Cerebellar cortex (tissue), 1 donor: ENCODE measurements at regions not wholly inside any gene's neighbourhood (a gene's known extent, or its start where the extent isn't known, plus 50 kb on each side); places are given as distances from the start of the nearest gene placed in this dataset.
A peak's percentile ranks its signal among the peaks of the same experiment; 100 is the strongest.

ENCODE experiments used
- DNase-seq: peaks from one replicate; pipeline ENCODE4 v3.0.0-alpha.2; 2015; ENCODE audit warnings: low spot score

GRCh38 chr1:39136638-39137037 lies 67.9 kb upstream of the MACF1 start:
- no peak for DNase-seq

- no peak for DNase-seq
Measured at GRCh38 chr1:39139723-39140360, 64.7 kb upstream of the MACF1 start.

GRCh38 chr1:39141925-39142324 lies 62.6 kb upstream of the MACF1 start:
- peak; percentile 56 for DNase-seq

GRCh38 chr1:39142401-39143060 lies 62.0 kb upstream of the MACF1 start:
- DNase-seq, result peak; percentile 50

- DNase-seq, result no peak
Measured at GRCh38 chr1:39144924-39145323, 59.6 kb upstream of the MACF1 start.

- no peak for DNase-seq
Measured at GRCh38 chr1:39145331-39145965, 59.0 kb upstream of the MACF1 start.

GRCh38 chr1:39146681-39147080 lies 57.8 kb upstream of the MACF1 start:
- DNase-seq, result no peak

- DNase-seq, result no peak
Measured at GRCh38 chr1:39147099-39148025, 57.1 kb upstream of the MACF1 start.

GRCh38 chr1:39148942-39149341 lies 55.6 kb upstream of the MACF1 start:
- DNase-seq, result no peak

GRCh38 chr1:39149509-39149908 lies 55.0 kb upstream of the MACF1 start:
- DNase-seq, result no peak

GRCh38 chr1:39150779-39151178 lies 53.7 kb upstream of the MACF1 start:
- DNase-seq, result no peak

GRCh38 chr1:39151267-39151666 lies 53.2 kb upstream of the MACF1 start:
- no peak for DNase-seq

GRCh38 chr1:39152923-39153322 lies 51.6 kb upstream of the MACF1 start:
- no peak for DNase-seq

GRCh38 chr1:39153684-39154083 lies 50.8 kb upstream of the MACF1 start:
- no peak for DNase-seq

GRCh38 chr1:39154553-39155421 lies 49.7 kb upstream of the MACF1 start:
- DNase-seq, result no peak
